B cell (primary cell): ENCODE measurements at regions not wholly inside any gene's neighbourhood (a gene's known extent, or its start where the extent isn't known, plus 50 kb on each side); places are given as distances from the start of the nearest gene placed in this dataset.

Experiments used
- ATAC-seq: fragments of 200-7000 bp; cut with Tn5 transposase; one replicate; pipeline ENCODE4 v1.10.0; 2021; ENCODE audit warnings: low read depth, mild to moderate bottlenecking, moderate number of reproducible peaks, moderate library complexity
- CTCF ChIA-PET: fragments of 350-600 bp; sonication (Branson Sonifier 250); formaldehyde crosslinking; loops from one replicate; lab custom pipeline; 2021; ENCODE audit warnings: antibody characterized with exemption, inconsistent platforms; lab: Charles Lee
- POLR2A ChIA-PET: fragments of 350-600 bp; sonication (Branson Sonifier 250); formaldehyde crosslinking; loops from one replicate; lab custom pipeline; 2021; ENCODE audit warnings: antibody characterized with exemption; lab: Charles Lee
- DNase-seq: peaks from one replicate; pipeline ENCODE4 v3.0.0; 2013
- H2AFZ ChIP-seq: 2 replicates; pipeline ENCODE4 v1.6.1; 2012; ENCODE audit warnings: mild to moderate bottlenecking, low read depth, low read length; ENCODE audit not compliant: insufficient read depth, poor library complexity, severe bottlenecking
- H3K27ac ChIP-seq, 2 donors: 1 replicate in 1 of 2; 2 replicates in 1 of 2; pipeline ENCODE4 v1.5.1; 2012 to 2013; ENCODE audit warnings: low read length in 2 of 2, mild to moderate bottlenecking in 2 of 2, moderate library complexity in 1 of 2
- H3K27me3 ChIP-seq, 4 experiments: fragments of 200-600 bp in 1 of 4; sonication (generic) in 1 of 4; replicated peaks in 1 of 4; 1 replicate in 2 of 4; 2 replicates in 2 of 4; pipeline versions ENCODE4 v1.6.1 to v1.7.0; 2013 to 2016; ENCODE audit warnings: low read length in 3 of 4, mild to moderate bottlenecking in 2 of 4, mixed read lengths in 1 of 4, moderate library complexity in 1 of 4; ENCODE audit not compliant: insufficient read depth in 4 of 4, control insufficient read depth in 3 of 4; ENCODE audit errors: control extremely low read depth in 1 of 4
- H3K36me3 ChIP-seq, 2 experiments: replicated peaks in 1 of 2; 1 replicate in 1 of 2; 2 replicates in 1 of 2; pipeline versions ENCODE4 v1.6.1 to v1.7.1; 2013; ENCODE audit warnings: low read length in 1 of 2; ENCODE audit not compliant: insufficient read depth in 2 of 2, control insufficient read depth in 1 of 2; ENCODE audit errors: control extremely low read depth in 1 of 2, extremely low read depth in 1 of 2
- H3K4me1 ChIP-seq, 2 donors: fragments of 200-600 bp in 1 of 2; sonication (generic) in 1 of 2; 1 replicate in 1 of 2; 2 replicates in 1 of 2; pipeline versions ENCODE4 v1.5.1 to v1.6.1; 2013 to 2017; ENCODE audit warnings: low read length in 2 of 2; ENCODE audit not compliant: control insufficient read depth in 2 of 2, insufficient read depth in 2 of 2
- H3K4me2 ChIP-seq: replicated peaks from 2 replicates; pipeline ENCODE3; 2012; ENCODE audit warnings: mild to moderate bottlenecking, low read depth, low read length; ENCODE audit not compliant: poor library complexity, severe bottlenecking
- H3K4me3 ChIP-seq, 5 experiments: fragments of 200-600 bp in 1 of 5; sonication (generic) in 1 of 5; 1 replicate in 3 of 5; 2 replicates in 2 of 5; pipeline versions ENCODE4 v1.5.1 to v1.7.0; 2011 to 2016; ENCODE audit warnings: low read length in 4 of 5, mild to moderate bottlenecking in 4 of 5, low read depth in 2 of 5, control low read depth in 1 of 5, moderate library complexity in 1 of 5; ENCODE audit not compliant: insufficient read depth in 1 of 5; ENCODE audit errors: control extremely low read depth in 1 of 5, extremely low read depth in 1 of 5
- H3K79me2 ChIP-seq: fragments of 200-600 bp; sonication (generic); one replicate; pipeline ENCODE4 v1.6.0; 2016; ENCODE audit warnings: low read length; ENCODE audit not compliant: control insufficient read depth, insufficient read depth
- H3K9ac ChIP-seq: fragments of 200-600 bp; sonication (generic); 2 replicates; pipeline ENCODE4 v1.6.1; 2017; ENCODE audit warnings: mild to moderate bottlenecking, low read length, moderate library complexity
- H3K9me3 ChIP-seq, 3 donors: one replicate each; pipeline versions ENCODE4 v1.6.1 to v1.7.1; 2013; ENCODE audit warnings: low read length in 2 of 3; ENCODE audit not compliant: control insufficient read depth in 2 of 3, insufficient read depth in 1 of 3; ENCODE audit errors: control extremely low read depth in 1 of 3
- H4K20me1 ChIP-seq: 2 replicates; pipeline ENCODE4 v1.6.0; 2012; ENCODE audit warnings: mild to moderate bottlenecking, low read length; ENCODE audit not compliant: insufficient read depth, control insufficient read depth, poor library complexity, severe bottlenecking
- H3K27ac Mint-ChIP-seq: one replicate; pipeline ENCODE4 v1.8.0; 2021; ENCODE audit warnings: mixed read lengths
- H3K27me3 Mint-ChIP-seq: one replicate; pipeline ENCODE4 v1.8.0; 2021; ENCODE audit warnings: mixed read lengths
- H3K4me1 Mint-ChIP-seq: one replicate; pipeline ENCODE4 v1.8.0; 2021; ENCODE audit warnings: mixed read lengths
- H3K4me3 Mint-ChIP-seq: one replicate; pipeline ENCODE4 v1.8.0; 2021; ENCODE audit warnings: mixed read lengths
- H3K9me3 Mint-ChIP-seq: one replicate; pipeline ENCODE4 v1.8.0; 2022; ENCODE audit warnings: mixed read lengths; ENCODE audit not compliant: insufficient read depth
- CTCF ChIP-seq: fragments of 200-600 bp; IDR thresholded peaks from one replicate; pipeline ENCODE4 v1.8.0; 2022; ENCODE audit warnings: antibody characterized with exemption, mild to moderate bottlenecking
- EZH2 ChIP-seq: IDR thresholded peaks from 2 replicates; pipeline ENCODE4 v1.6.1; 2012; ENCODE audit warnings: borderline replicate concordance, low read depth, mild to moderate bottlenecking, moderate library complexity, low read length; ENCODE audit not compliant: insufficient read depth, poor library complexity, severe bottlenecking
- WGBS: methylation state at CpG from one replicate; pipeline ENCODE4 v1.1.5; 2013; ENCODE audit warnings: missing lambda C conversion rate; ENCODE audit not compliant: insufficient coverage; 5-methylcytosine and 5-hydroxymethylcytosine counted together
- intact Hi-C: fragments of 100-400 bp; cut with micrococcal nuclease; formaldehyde crosslinking; loops from one replicate; pipeline ENCODE4 v1.10.0; 2022

DNA sequence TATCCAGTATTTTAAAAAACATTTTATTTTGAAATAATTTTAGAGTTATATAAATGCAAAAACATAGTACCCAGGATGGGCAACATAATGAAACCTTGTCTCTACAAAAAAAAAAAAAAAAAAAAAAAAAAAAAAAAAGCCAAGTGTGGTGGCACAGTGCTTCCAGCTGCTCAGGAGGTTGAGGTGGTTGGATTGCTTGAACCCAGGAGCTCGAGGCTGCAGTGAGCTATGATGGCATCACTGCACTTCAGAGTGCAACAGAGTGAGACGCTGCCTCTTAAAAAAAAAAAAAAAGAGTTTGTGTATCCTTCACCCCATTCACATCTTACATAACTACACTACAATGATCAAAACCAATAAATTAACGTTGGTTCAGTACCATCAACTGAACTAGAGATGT is 115.6 kb upstream of the KIF26B start:
- ChIA-PET POLR2A (interaction anchor here (0.6 kb wide), 1 partner anchor 68 kb away, joined by 4 read pairs; no protein-coding TSS in a partner anchor), CTCF (interaction anchor here (3.5 kb wide), 1 partner anchor 238 kb away, joined by 26 read pairs; no protein-coding TSS in a partner anchor)
- Mint-ChIP-seq H3K27me3 (no peaks in the 10 kb centered on the region), H3K9me3 (no peaks in the 10 kb centered on the region), H3K27ac (no peak overlapping the region), H3K4me3 (no peak overlapping the region), H3K4me1 (no peaks in the 10 kb centered on the region)
- H3K9me3 ChIP-seq, result peaks cover 0 to 5% (median 1%) of the 10 kb centered on the region in 3 donors
- no peak overlapping the region for H3K4me2 ChIP-seq
- TF ChIP-seq CTCF (no peak), EZH2 (no peak)
- no peaks in the 10 kb centered on the region for H3K79me2 ChIP-seq
- H2AFZ ChIP-seq, result no peak overlapping the region
- no peaks in the 10 kb centered on the region for H3K36me3 ChIP-seq
- H4K20me1 ChIP-seq, result no peaks in the 10 kb centered on the region
- H3K4me1 ChIP-seq, result no peaks in the 10 kb centered on the region
- H3K4me3 ChIP-seq, result no peak overlapping the region
- WGBS, result 67% methylated on average over 1 of the region's 3 CpGs
- no peaks in the 10 kb centered on the region for H3K27me3 ChIP-seq
- DNase-seq, result no peak
- ATAC-seq, result no peak
- intact Hi-C loops, result no loop called here
- no peak overlapping the region for H3K27ac ChIP-seq
- H3K9ac ChIP-seq, result no peak overlapping the region

DNA sequence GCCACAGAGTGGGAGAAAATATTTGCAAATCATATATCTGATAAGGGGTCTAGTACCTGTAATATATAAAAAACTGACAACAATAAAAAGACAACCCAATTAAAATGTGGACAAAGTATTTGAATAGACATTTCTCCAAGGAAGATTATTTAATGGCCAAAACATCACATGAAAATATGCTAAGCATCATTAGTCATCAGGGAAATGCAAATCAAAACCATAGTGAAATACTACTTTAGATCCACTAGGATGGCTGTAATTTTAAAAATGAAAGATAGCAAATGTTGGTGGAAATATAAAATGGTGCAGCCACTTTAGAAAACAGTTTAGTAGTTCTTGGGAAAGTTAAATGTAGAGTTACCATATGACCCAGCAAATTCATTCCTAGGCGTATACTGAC is 118.7 kb upstream of the KIF26B start:
- H3K4me1 ChIP-seq, result no peaks in the 10 kb centered on the region
- no peak for DNase-seq
- H3K4me2 ChIP-seq, result no peak overlapping the region
- no peak for TF ChIP-seq EZH2
- TF ChIP-seq CTCF, result no peak
- ChIA-PET CTCF (interaction anchor here (3.5 kb wide), 1 partner anchor 235 kb away, joined by 26 read pairs; no protein-coding TSS in a partner anchor), POLR2A (no interaction called here)
- no peaks in the 10 kb centered on the region for H3K4me1 Mint-ChIP-seq
- WGBS, result no CpG with 5 or more reads among the region's 1 CpG
- H3K27me3 Mint-ChIP-seq, result no peaks in the 10 kb centered on the region
- intact Hi-C loops, result no loop called here
- H3K79me2 ChIP-seq, result no peaks in the 10 kb centered on the region
- H3K9me3 Mint-ChIP-seq, result no peaks in the 10 kb centered on the region
- no peak overlapping the region for H3K27ac Mint-ChIP-seq
- no peak overlapping the region for H2AFZ ChIP-seq
- H3K4me3 Mint-ChIP-seq, result no peak overlapping the region
- H4K20me1 ChIP-seq, result no peaks in the 10 kb centered on the region
- no peak for ATAC-seq
- H3K9me3 ChIP-seq, result peaks cover 0 to 5% (median 1%) of the 10 kb centered on the region in 3 donors
- no peaks in the 10 kb centered on the region for H3K36me3 ChIP-seq
- H3K9ac ChIP-seq, result no peak overlapping the region
- H3K27me3 ChIP-seq, result no peaks in the 10 kb centered on the region
- H3K27ac ChIP-seq, result no peak overlapping the region
- no peak overlapping the region for H3K4me3 ChIP-seq
